H9 (cell line): ENCODE measurements at regions not wholly inside any gene's neighbourhood (a gene's known extent, or its start where the extent isn't known, plus 50 kb on each side); places are given as distances from the start of the nearest gene placed in this dataset.

Experiments used
- DNase-seq: peaks from one replicate; pipeline ENCODE4 v3.0.0-alpha.2; 2017
- H2AFZ ChIP-seq: one replicate; pipeline ENCODE4 v1.6.1; 2013; ENCODE audit warnings: mild to moderate bottlenecking, low read length, control low read depth, moderate library complexity
- H2AK5ac ChIP-seq: 2 replicates; pipeline ENCODE4 v1.6.1; 2013; ENCODE audit warnings: low read length, control low read depth, mixed read lengths; ENCODE audit not compliant: insufficient read length
- H2BK120ac ChIP-seq: one replicate; pipeline ENCODE4 v1.6.1; 2013; ENCODE audit warnings: low read depth, mild to moderate bottlenecking, low read length, control low read depth, inconsistent platforms; ENCODE audit not compliant: poor library complexity, severe bottlenecking
- H2BK12ac ChIP-seq: 2 replicates; pipeline ENCODE4 v1.6.1; 2013; ENCODE audit warnings: low read length, control low read depth, mixed read lengths, low read depth; ENCODE audit not compliant: insufficient read length
- H2BK15ac ChIP-seq: 2 replicates; pipeline ENCODE4 v1.6.1; 2013; ENCODE audit warnings: low read depth, low read length, control low read depth
- H2BK20ac ChIP-seq: one replicate; pipeline ENCODE4 v1.6.1; 2013; ENCODE audit warnings: low read depth, mild to moderate bottlenecking, low read length, control low read depth, inconsistent platforms; ENCODE audit not compliant: poor library complexity, severe bottlenecking
- H2BK5ac ChIP-seq: 2 replicates; pipeline ENCODE4 v1.6.1; 2013; ENCODE audit warnings: low read length, control low read depth, mixed read lengths; ENCODE audit not compliant: insufficient read length
- H3K14ac ChIP-seq: 2 replicates; pipeline ENCODE4 v1.6.1; 2013; ENCODE audit warnings: low read length, control low read depth; ENCODE audit not compliant: insufficient read depth
- H3K18ac ChIP-seq: 2 replicates; pipeline ENCODE4 v1.6.1; 2013; ENCODE audit warnings: low read depth, mild to moderate bottlenecking, mixed read lengths, low read length, control low read depth; ENCODE audit not compliant: insufficient read length
- H3K23ac ChIP-seq: 2 replicates; pipeline ENCODE4 v1.6.1; 2013; ENCODE audit warnings: low read length, control low read depth, mixed read lengths, low read depth; ENCODE audit not compliant: insufficient read length
- H3K23me2 ChIP-seq: 2 replicates; pipeline ENCODE4 v1.6.1; 2013; ENCODE audit warnings: low read depth, mild to moderate bottlenecking, mixed read lengths, low read length, control low read depth; ENCODE audit not compliant: insufficient read length, poor library complexity, severe bottlenecking
- H3K27ac ChIP-seq: 2 replicates; pipeline ENCODE4 v1.5.1; 2013; ENCODE audit warnings: low read length, control low read depth, mixed read lengths, low read depth; ENCODE audit not compliant: insufficient read length
- H3K27me3 ChIP-seq: 2 replicates; pipeline ENCODE4 v1.6.1; 2013; ENCODE audit warnings: low read length, control low read depth, inconsistent platforms; ENCODE audit not compliant: insufficient read depth
- H3K4ac ChIP-seq: 2 replicates; pipeline ENCODE4 v1.6.1; 2013; ENCODE audit warnings: low read depth, mild to moderate bottlenecking, control low read depth, inconsistent platforms, low read length, moderate library complexity
- H3K4me1 ChIP-seq: 2 replicates; pipeline ENCODE4 v1.6.1; 2013; ENCODE audit warnings: low read length, control low read depth, inconsistent platforms; ENCODE audit not compliant: insufficient read depth
- H3K4me2 ChIP-seq: 2 replicates; pipeline ENCODE4 v1.6.1; 2013; ENCODE audit warnings: low read length, control low read depth, mixed read lengths; ENCODE audit not compliant: insufficient read length, insufficient read depth
- H3K56ac ChIP-seq: 2 replicates; pipeline ENCODE4 v1.6.1; 2013; ENCODE audit warnings: low read depth, mild to moderate bottlenecking, mixed read lengths, low read length, control low read depth; ENCODE audit not compliant: insufficient read length
- H3K79me1 ChIP-seq: 2 replicates; pipeline ENCODE4 v1.6.1; 2013; ENCODE audit warnings: low read depth, mild to moderate bottlenecking, moderate library complexity, low read length, control low read depth, inconsistent platforms; ENCODE audit not compliant: insufficient read depth, poor library complexity, severe bottlenecking
- H3K79me2 ChIP-seq: 2 replicates; pipeline ENCODE4 v1.6.1; 2013; ENCODE audit warnings: low read length, control low read depth, inconsistent platforms; ENCODE audit not compliant: insufficient read depth
- H3K9ac ChIP-seq: 2 replicates; pipeline ENCODE4 v1.6.1; 2013; ENCODE audit warnings: low read length, control low read depth, mixed read lengths; ENCODE audit not compliant: insufficient read length; ENCODE audit errors: extremely low read depth
- H3K9me3 ChIP-seq: one replicate; pipeline ENCODE4 v1.6.1; 2013; ENCODE audit warnings: low read depth, low read length, inconsistent platforms; ENCODE audit not compliant: control insufficient read depth
- H3T11ph ChIP-seq: one replicate; pipeline ENCODE4 v1.6.1; 2013; ENCODE audit warnings: mild to moderate bottlenecking, low read length, control low read depth, inconsistent platforms
- H4K20me1 ChIP-seq: one replicate; pipeline ENCODE4 v1.6.1; 2013; ENCODE audit not compliant: control insufficient read depth, insufficient read length, insufficient read depth
- H4K5ac ChIP-seq: 2 replicates; pipeline ENCODE4 v1.6.1; 2013; ENCODE audit warnings: low read depth, mild to moderate bottlenecking, mixed read lengths, low read length, control low read depth; ENCODE audit not compliant: insufficient read length
- H4K8ac ChIP-seq: replicated peaks from 2 replicates; pipeline ENCODE4 v1.6.1; 2013; ENCODE audit warnings: low read length, control low read depth, mixed read lengths, low read depth; ENCODE audit not compliant: insufficient read length
- H4K91ac ChIP-seq: 2 replicates; pipeline ENCODE4 v1.6.1; 2013; ENCODE audit warnings: low read depth, mild to moderate bottlenecking, moderate library complexity, mixed read lengths, low read length, control low read depth; ENCODE audit not compliant: insufficient read length
- H3K27ac Mint-ChIP-seq, 3 experiments: 2 replicates in 2 of 3; 3 replicates in 1 of 3; pipeline ENCODE4 v1.8.0; 2020 to 2021; ENCODE audit warnings: mixed read lengths in 3 of 3, mild to moderate bottlenecking in 1 of 3, moderate library complexity in 1 of 3
- H3K27me3 Mint-ChIP-seq: 2 replicates; pipeline ENCODE4 v1.8.0; 2021; ENCODE audit warnings: low read depth, mild to moderate bottlenecking, moderate library complexity, mixed read lengths
- H3K36me3 Mint-ChIP-seq, 3 experiments: 2 replicates in 2 of 3; 3 replicates in 1 of 3; pipeline ENCODE4 v1.8.0; 2020 to 2021; ENCODE audit warnings: low read depth in 3 of 3, mixed read lengths in 3 of 3; ENCODE audit not compliant: insufficient read depth in 1 of 3
- H3K4me1 Mint-ChIP-seq, 2 experiments: 2 replicates each; pipeline ENCODE4 v1.8.0; 2020; ENCODE audit warnings: mixed read lengths in 2 of 2
- H3K4me3 Mint-ChIP-seq, 2 experiments: 2 replicates in 1 of 2; 3 replicates in 1 of 2; pipeline ENCODE4 v1.8.0; 2020 to 2021; ENCODE audit warnings: mild to moderate bottlenecking in 2 of 2, mixed read lengths in 2 of 2, moderate library complexity in 1 of 2
- H3K9me3 Mint-ChIP-seq, 2 experiments: 2 replicates in 1 of 2; 3 replicates in 1 of 2; pipeline ENCODE4 v1.8.0; 2020; ENCODE audit warnings: mild to moderate bottlenecking in 2 of 2, mixed read lengths in 2 of 2, moderate library complexity in 1 of 2
- CTCF ChIP-seq: fragments of 200-600 bp; sonication (generic); conservative IDR thresholded peaks from 3 replicates; pipeline ENCODE4 v1.8.0; 2021; ENCODE audit warnings: antibody characterized with exemption, mild to moderate bottlenecking
- WGBS: extraction: QIAGEN DNeasy Blood & Tissue Kit; methylation state at CpG from one replicate; pipeline ENCODE4 v1.1.7; 2013; ENCODE audit warnings: missing lambda C conversion rate, low lambda C conversion rate, mixed read lengths; ENCODE audit not compliant: insufficient read length; ENCODE audit errors: extremely low coverage; 5-methylcytosine and 5-hydroxymethylcytosine counted together

GRCh38 chr9:94449486-94449885 is 105.4 kb upstream of the PCAT7 start:
- H3K4ac ChIP-seq, result no peak overlapping the region
- Mint-ChIP-seq H3K4me1 (peaks cover 4 to 5% of the 10 kb centered on the region in 2 experiments; a peak in 3 of 4 replicates), H3K27me3 (no peaks in the 10 kb centered on the region; the same call in 1 of the 2 replicates), H3K36me3 (peaks cover 15 to 50% (median 48%) of the 10 kb centered on the region in 3 experiments; a peak in 6 of 7 replicates), H3K4me3 (no peak overlapping the region), H3K9me3 (no peaks in the 10 kb centered on the region), H3K27ac (peak overlapping the region in 1 of 3 experiments; percentile 17; a peak in 1 of 7 replicates)
- no peaks in the 10 kb centered on the region for H3K27me3 ChIP-seq
- H4K20me1 ChIP-seq, result peaks cover 2% of the 10 kb centered on the region
- H3K18ac ChIP-seq, result no peak overlapping the region
- H3K79me2 ChIP-seq, result no peaks in the 10 kb centered on the region
- no peak overlapping the region for H2AK5ac ChIP-seq
- H2BK12ac ChIP-seq, result no peak overlapping the region
- TF ChIP-seq CTCF, result no peak
- no CpG with 5 or more reads among the region's 2 CpGs for WGBS
- H2BK120ac ChIP-seq, result no peak overlapping the region
- H3K23ac ChIP-seq, result no peak overlapping the region
- no peak overlapping the region for H4K8ac ChIP-seq
- no peaks in the 10 kb centered on the region for H3K79me1 ChIP-seq
- no peaks in the 10 kb centered on the region; the same call in 1 of the 2 replicates for H3K4me1 ChIP-seq
- H2BK15ac ChIP-seq, result no peak overlapping the region
- no peaks in the 10 kb centered on the region for H3K9me3 ChIP-seq
- H2AFZ ChIP-seq, result no peak overlapping the region
- no peak overlapping the region for H2BK20ac ChIP-seq
- no peak for DNase-seq
- no peak overlapping the region for H3K27ac ChIP-seq
- no peaks in the 10 kb centered on the region for H3K23me2 ChIP-seq
- H2BK5ac ChIP-seq, result no peak overlapping the region
- no peak overlapping the region for H3T11ph ChIP-seq
- H4K5ac ChIP-seq, result no peak overlapping the region
- no peak overlapping the region for H3K56ac ChIP-seq
- H3K14ac ChIP-seq, result no peak overlapping the region
- H4K91ac ChIP-seq, result no peak overlapping the region
- H3K9ac ChIP-seq, result no peak overlapping the region
- no peak overlapping the region for H3K4me2 ChIP-seq
